GM21390 (cell line): ENCODE measurements at regions not wholly inside any gene's neighbourhood (a gene's known extent, or its start where the extent isn't known, plus 50 kb on each side); places are given as distances from the start of the nearest gene placed in this dataset.

ENCODE experiments used
- ATAC-seq: cut with Tn5 transposase; IDR thresholded peaks from one replicate; pipeline ENCODE4 v1.9.1; 2021; ENCODE audit not compliant: unreplicated experiment

DNA sequence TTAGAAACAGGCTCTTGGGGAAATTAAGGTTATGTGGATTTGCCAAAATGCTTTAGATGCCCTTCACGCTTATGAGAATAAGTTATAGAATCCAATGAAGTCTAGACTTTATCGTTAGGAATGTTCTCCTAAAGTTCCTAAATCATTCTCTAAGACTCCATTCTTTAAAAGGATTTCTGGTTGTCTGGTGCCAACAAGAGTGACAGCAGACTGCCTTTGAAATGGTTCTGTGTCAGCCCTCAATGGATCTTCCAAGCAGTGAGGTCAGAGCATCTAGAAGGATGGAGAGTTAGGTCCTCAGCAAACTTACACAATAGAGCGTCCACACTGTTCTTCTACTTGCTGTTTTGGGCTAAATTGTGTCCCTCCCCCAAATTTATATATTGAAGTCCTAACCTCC is 473.3 kb downstream of the GATA3 start:
- no peak for ATAC-seq

DNA sequence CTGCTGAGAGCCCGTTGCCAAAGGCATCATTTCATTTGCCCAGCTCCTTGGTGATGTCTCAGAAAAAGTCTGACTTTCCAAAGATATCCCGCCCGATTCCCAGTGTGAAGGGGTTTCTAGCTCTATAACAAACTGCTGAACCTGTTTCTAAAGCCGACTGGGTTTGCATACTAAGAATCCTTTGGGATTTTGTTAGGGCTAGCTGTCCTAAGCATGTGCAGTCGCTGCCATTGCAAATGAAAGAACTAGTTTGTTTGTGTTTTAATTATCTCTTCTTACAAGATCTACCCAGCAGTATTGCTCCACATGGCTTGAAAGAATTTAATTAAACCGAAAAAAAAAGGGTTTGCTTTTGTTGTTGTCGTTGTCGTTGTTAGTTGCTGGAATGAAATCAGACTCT is 476.6 kb downstream of the GATA3 start:
- ATAC-seq: no peak

DNA sequence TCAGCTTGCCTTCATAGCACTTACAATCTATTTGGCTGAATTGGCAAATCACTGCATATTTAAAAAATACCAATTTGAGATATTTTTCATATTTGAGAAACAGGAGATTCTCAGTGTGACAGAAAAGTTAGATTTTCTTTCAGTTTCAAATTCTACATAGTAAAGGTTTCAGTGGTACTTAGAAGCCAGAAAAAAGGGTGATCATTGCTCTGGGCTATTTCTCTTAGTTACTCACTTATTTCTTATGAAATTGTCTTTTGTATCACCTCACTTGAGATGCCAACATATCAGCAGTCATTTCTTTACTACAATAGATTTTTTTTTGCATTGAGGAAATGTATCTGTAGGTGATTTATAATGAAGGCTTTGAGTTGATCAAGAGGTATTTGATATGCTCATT is 478.2 kb downstream of the GATA3 start:
- no peak for ATAC-seq

DNA sequence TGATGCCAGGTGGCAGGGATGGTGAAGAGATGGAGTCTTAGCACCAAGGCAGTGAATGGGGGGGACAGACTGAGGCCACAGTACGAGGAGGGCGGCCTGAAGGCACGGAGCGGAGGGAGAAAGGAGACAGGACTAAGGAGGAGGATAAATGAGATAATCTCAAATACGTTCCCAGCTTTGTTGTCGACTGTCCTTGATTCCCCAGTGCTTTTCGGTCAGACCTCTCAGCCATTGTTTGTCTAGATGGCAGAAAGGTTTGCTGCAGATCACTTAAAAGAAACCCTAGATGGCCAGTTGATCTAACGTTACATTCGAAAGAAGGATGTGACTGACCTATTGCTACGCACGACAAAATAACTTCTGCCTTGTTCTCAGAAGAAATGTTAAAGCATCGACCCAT is 479.0 kb downstream of the GATA3 start:
- no peak for ATAC-seq

DNA sequence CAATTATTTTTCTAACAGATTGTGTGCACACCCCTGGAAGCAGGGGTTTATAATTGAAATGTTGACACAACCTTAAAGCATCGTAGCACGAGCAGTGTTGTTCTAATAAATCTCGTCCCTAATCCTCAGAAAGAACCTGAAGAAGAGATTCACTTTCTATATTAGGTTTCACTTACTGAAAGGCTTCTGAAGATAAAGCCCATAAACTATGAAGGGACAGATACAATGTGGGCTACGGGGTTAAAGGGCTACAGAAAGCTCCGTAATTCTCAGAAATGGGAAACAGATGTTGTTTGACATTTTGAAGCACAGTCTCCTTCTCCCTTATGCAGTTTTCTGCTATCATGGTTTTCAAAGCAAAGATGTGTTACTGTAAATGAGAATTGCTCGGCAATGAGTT is 479.6 kb downstream of the GATA3 start:
- no peak for ATAC-seq

DNA sequence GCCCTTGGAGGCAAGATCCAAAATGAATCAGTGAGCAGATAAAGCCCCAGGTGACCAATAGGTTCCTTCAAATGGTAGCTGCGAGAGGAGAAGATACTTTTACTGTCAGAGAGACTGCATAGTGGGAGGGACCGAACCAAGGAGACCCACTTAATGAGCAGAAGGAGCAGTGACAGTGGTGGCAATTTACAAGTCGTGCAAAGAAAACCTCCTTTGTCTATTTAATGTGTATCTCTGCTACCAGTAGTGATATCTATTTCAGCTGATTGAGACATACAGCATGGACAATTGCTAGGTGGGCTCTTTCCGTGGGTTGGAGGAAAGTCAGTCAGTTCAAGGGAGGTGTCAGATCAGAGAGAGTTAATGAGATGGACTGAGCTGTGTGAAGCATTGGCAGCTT is 480.4 kb downstream of the GATA3 start:
- ATAC-seq: no peak

DNA sequence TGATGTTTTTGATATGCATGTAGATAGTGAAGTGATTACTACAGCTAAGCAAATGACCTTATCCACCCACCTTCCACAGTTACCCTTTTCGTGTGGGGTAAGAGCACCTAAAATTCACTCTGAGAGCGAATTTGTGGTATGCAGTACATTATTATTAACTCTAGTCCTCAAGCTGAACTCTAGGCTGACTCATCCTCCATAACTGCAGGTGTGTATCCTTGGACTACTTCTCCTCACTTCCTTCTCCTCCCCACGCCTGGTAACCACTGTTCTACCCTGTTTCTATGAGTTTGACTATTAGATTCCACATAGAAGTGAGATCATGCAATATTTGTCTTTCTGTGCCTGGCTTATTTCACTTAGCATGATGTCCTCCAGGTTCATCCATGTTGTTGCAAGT is 484.6 kb downstream of the GATA3 start:
- ATAC-seq: no peak

DNA sequence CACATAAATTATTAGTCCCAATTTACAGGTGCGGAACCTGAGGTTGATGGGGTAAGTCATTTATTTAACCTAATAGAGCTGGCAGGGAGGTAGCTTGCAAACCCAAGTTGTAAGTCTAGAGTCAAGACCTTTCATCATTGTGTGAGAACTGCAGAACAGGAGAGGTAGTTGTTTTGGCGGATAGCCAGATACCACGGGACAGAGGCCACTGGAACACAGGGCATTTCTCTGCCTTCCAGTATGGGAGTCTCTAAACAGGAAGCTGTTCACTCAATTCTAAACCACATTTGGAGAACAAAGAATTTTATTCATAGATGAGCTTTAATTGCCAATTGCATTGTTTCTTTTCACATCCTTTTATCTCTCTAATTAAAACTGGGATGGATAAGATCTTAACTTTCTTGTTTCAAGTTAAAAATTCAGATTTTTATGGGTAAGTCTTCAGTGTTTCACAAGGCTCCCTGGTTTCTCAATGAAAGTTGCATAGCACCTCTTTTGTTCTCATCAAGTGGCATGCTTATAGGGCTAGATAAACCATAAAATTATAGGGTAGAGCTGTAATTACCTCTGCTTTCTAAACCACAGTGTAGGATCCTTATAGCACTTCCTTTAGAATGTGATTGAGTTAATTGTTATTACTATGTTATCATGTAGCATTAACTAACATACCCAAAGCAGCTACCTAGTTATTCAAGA is 489.0 kb downstream of the GATA3 start:
- no peak for ATAC-seq

DNA sequence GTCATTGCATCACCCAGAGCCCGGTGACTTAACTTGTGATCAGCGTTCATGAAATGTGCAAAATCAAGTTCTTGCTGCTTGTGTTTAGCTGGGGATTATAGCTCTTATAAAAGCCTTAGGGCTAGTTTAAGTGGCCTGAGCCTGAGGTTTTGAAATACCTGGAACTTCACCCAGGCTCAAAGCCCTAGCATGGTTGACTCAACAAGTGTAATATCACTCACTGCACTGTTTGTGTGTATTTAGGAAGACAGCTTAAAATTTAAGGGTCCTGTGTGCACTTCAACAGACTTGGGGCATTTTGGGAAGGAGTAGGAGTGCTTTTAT is 489.5 kb downstream of the GATA3 start:
- no peak for ATAC-seq

DNA sequence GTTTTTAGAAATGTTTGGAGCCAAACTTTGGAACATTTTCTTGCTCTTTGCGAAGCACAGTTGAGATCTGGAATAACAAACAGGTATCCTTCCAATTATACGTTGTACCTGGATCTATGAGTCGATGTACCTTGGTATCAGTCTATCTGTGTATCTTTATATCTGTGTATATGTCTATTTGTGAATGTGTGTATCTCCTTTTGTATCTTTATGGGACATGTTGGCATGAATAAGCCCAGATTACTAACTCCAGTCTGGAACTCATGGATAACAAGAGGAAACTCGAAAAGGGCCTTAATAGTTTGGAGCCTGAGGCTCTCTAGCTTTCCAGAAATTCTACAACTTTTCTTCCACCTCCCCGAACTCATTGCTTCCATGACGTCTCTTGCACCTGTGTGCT is 490.0 kb downstream of the GATA3 start:
- ATAC-seq: no peak

DNA sequence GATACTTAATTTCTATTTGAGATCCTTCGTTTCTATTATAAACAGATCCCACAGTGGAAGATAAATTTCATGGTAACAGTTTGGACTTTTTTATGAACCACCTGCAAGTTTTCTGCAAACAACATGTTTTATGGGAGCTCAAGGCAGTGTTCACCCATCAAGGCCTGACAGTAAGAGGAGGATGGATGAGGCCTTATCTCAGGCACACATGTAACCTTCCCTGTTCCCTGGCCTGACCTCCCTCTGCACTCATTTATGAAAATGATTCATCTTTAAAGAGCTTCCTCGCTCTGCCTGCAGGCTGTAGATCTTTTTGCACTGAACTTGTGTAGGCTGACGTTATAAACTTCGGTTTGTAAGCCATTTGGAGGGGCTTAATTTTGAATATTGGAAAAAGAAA is 500.1 kb downstream of the GATA3 start:
- no peak for ATAC-seq

DNA sequence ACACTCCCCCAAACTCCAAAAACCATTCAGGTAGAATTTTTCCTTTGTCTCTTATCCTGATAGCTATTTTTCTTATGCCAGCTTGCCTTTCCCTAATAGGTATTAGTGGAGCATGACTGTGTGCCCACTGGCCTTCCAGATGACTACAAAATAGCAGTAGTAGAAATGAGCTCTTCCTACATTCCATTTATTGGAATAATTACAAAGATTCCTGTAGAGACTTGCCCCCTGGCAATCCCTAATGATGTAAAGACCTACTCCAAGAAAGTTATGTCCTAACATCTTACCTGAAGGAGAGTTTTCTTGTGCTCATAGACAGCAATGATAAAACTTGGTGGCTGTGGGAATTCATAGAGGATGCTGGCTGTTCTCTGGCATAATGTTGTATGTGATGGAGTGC is 501.8 kb downstream of the GATA3 start:
- no peak for ATAC-seq

DNA sequence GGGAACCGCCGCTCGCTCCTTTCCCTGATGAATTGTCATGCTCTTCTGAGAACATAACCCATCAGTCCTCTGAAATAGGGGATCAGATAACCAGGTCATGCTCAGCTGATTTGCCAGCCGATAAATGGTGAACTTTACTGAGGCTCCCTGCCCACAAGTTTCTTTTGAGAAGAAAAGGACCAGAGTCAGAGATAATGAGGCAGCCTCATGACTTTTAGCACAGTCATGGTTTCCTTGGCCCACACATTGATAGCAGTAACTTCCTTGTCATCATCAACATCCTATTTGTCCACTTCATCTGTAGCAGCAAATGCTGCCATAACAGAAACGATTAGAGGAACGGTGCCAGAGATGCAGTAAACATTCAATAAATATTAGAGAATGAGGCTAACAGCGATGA is 509.0 kb downstream of the GATA3 start:
- no peak for ATAC-seq

DNA sequence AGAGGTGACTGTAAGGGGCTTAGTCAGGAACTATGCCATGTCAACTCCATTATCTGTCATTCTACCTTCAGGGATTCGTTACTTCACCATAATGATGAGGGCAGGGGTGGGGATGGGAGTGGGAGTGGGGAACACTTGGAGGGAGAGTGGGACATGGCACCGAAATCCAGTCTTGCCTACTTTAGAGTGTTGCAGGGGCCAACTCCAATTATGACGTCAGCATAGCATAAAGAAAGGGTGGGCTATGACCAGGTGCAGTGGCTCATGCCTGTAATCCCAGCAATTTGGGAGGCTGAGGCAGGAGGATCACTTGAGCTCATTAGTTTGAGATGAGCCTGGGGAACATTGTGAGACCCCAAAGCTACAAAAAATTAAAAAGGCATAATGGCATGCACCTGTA is 512.2 kb downstream of the GATA3 start:
- no peak for ATAC-seq

DNA sequence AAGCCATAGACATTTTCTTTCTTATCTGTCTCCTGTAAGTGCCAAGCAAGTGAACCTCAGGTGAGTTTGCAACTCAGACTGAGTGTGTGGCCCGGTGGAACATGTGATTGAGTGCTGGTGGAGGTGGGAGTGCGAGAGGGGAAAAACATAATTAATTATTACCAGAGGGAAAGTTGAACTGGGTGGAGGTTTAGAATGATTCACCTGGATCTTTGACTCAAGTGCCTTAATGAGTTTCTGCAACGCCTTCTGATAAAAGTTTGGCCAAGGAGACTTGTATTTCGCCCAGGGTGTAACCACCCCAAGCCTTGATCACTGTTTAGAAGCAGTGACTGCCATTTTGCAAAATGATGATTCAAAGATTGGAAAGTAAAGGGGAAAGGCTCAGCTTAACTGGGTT is 513.9 kb downstream of the GATA3 start:
- no peak for ATAC-seq

DNA sequence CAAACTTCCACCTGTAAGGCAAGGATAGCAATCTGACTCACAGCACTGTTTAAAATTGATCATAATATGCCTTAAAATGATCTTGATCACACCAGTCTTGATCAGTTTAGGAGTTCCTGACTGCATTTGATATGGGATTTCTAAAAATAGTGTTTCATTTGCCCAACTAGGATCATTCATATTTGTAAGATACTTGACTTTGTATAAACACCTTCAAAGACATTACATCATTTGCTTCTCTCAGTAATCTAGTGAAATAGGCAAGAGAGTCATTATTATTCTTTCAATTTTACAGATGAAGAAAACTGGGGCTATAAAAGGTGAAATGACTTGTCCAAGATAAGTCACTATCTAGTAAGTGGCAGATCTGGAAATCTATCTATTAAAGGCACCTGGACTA is 521.1 kb downstream of the GATA3 start:
- no peak for ATAC-seq

DNA sequence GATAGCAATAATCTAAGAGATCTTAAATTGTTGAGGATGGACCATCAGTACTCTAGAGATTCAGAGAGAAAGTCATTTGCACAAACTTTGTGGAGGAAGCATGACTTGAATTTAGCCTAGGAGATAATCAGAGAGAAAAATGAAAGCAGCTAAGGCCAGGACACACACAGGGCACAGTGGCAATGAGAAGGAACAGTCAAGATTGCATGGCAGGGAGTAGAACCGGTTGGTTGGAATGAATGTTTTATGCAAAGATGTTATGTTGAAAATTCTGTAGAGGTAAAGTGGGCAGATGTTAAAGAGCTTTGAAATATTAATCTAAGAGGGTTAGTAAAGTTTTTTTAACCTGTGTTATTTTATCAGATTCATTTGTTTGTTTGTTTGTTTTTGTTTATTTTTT is 521.8 kb downstream of the GATA3 start:
- no peak for ATAC-seq

DNA sequence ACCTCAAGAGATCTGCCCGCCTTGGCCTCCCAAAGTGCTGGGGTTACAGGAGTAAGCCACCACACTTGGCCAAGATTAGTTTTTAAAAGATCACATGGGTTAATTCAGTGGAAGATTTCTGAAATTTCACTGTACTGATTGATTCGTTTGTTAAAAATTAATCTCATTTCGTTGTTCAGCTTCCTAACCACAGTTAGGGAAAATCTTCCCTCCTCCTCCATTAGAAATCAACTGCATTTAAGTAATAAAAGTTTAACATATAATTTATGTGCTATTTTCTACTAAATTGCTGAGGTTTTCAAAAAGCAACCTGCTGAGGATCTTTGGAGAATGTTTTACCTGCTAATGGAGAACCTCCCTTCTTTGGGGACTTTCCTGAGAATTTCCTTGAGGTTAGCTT is 522.4 kb downstream of the GATA3 start:
- no peak for ATAC-seq

DNA sequence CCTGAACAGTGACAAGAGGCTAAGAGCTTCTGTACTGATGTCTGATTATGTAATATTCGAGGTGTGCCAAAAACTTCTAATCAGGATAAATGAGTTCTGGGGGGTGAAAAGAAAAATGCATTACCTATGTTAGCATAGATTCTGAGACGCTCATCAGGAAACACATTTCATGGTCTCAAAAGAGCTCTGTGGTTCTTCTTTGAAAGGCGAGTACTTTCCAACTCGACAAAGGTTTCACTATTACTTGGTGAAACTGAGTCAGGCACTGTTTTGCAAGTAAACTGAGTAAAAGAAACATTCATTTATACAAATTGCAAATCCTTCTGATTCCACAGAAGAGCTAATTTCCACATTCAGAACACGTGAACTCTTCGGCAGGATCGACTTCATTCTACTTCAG is 523.2 kb downstream of the GATA3 start:
- ATAC-seq: no peak

DNA sequence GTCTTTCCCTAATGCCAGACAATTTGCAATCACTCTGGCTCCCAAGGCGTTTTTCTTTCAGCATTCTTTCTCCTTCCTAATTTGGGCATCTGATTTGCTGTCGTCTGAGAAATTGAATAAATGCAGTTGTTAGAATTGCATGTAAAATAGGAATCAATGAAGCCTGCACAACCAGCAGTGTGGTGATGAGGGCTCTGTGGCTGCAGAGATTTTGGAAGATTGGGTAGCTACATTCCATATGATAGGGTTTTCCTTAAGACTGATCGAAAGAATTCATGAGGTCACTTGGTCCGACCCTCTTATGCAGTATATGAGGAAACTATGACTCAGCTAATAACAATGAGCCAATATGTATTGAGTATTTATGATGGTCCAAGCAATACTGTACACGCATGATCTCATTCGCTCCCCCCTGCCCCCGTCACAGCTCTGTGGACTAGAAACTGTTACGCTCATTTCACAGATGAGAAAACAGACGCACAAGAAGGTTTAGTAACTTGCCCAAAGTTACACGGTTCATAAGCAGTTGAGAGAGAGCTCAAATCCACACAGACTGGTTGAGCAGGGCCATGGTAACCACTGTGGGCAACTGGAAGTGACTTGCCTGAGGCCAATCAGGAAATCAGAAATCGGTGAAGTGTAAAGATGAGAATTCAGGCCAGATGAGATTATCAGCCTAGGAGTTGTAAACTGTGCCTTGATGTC is 527.2 kb downstream of the GATA3 start:
- ATAC-seq: no peak

DNA sequence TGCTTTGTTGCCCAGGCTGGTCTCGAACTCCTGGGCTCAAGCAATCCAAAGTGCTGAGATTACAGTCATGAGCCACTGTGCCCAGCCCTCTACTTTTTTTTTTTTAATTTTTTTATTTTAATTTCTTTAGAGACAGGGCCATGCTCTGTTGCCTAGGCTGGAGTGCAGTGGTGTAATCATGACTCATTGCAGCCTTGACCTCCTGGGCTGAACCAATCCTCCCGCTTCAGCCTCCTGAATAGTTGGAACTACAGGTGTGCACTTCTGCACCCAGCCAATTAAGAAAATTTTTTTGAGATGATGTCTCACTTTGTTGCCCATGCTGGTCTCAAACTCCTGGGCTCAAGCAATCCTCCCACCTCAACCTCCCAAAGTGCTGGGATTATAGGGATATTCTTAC is 528.6 kb downstream of the GATA3 start:
- ATAC-seq: no peak

DNA sequence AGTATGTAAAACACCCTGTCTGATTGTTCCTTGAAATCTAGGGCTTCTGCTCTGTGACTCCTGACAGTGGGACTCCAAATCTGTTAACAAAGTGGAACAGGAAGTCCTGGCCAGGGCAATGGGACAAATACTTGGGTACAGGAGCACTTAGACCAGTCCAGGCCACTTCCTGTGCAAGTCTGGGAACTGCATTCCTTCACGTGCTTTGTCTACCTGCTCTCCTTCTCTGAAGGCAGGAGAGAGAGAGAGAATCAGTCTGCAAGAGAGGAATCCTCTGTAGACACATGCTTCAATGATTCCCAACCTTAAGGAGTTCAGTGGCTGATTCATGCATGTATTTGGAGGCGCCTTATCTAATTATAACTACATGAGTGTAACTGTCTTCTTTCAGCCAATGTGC is 530.2 kb downstream of the GATA3 start:
- ATAC-seq: no peak

DNA sequence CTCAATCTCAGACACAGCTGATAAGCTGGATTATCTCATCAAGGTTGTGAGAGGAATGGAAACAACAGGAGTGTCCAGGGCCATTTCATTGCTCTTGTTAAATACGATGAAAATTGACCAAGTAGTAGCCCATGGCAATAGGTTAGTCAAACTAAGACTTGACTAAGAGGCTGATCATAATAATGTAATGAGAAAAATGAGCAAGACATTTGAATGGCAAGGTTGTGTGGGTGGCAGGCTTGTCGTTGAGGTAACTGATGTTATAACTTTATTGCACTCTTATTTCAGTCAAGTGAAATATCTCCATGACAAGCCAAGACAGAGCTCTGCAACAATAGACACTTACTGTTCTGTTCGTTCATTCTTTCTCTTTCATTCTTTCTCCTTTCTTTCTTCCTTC is 532.0 kb downstream of the GATA3 start:
- no peak for ATAC-seq
